Calu3 (cell line): ENCODE measurements at regions not wholly inside any gene's neighbourhood (a gene's known extent, or its start where the extent isn't known, plus 50 kb on each side); places are given as distances from the start of the nearest gene placed in this dataset.

ENCODE experiments used
- BruUV-seq: library from RNA; stranded (reverse); fragments of 400-500 nt; replicated peaks from 2 replicates; lab custom pipeline; 2021; lab: Mats Ljungman, UMichigan
- CTCF ChIA-PET: fragments of 300-600 bp; sonication (Branson Sonifier 250); formaldehyde crosslinking; loops from one replicate; lab custom pipeline; 2022; ENCODE audit warnings: antibody characterized with exemption; lab: Charles Lee
- DNase-seq: peaks from one replicate; pipeline ENCODE4 v3.0.0; 2022
- H3K27ac Mint-ChIP-seq: one replicate; pipeline ENCODE4 v1.8.0; 2022; ENCODE audit warnings: mixed read lengths; ENCODE audit not compliant: unreplicated experiment
- H3K27me3 Mint-ChIP-seq: one replicate; pipeline ENCODE4 v1.8.0; 2022; ENCODE audit warnings: mixed read lengths; ENCODE audit not compliant: unreplicated experiment
- H3K36me3 Mint-ChIP-seq: one replicate; pipeline ENCODE4 v1.8.0; 2022; ENCODE audit warnings: mild to moderate bottlenecking, moderate library complexity, mixed read lengths; ENCODE audit not compliant: insufficient read depth, unreplicated experiment
- H3K4me1 Mint-ChIP-seq: one replicate; pipeline ENCODE4 v1.8.0; 2022; ENCODE audit warnings: mild to moderate bottlenecking, low read depth, mixed read lengths; ENCODE audit not compliant: unreplicated experiment
- H3K4me3 Mint-ChIP-seq: one replicate; pipeline ENCODE4 v1.8.0; 2022; ENCODE audit warnings: mild to moderate bottlenecking, low read depth, moderate library complexity, mixed read lengths; ENCODE audit not compliant: unreplicated experiment
- H3K9me3 Mint-ChIP-seq: one replicate; pipeline ENCODE4 v1.8.0; 2022; ENCODE audit warnings: low read depth, mixed read lengths; ENCODE audit not compliant: unreplicated experiment
- intact Hi-C: fragments of 100-400 bp; cut with micrococcal nuclease; formaldehyde crosslinking; loops from one replicate; pipeline ENCODE4 v1.10.0; 2022; ENCODE audit not compliant: unreplicated experiment
- TF ChIP-seq, protein P1 (sequence below): fragments of 200-600 bp; IDR thresholded peaks from one replicate; pipeline ENCODE4 v1.8.0; 2022; ENCODE audit warnings: antibody characterized with exemption; ENCODE audit not compliant: unreplicated experiment

DNA sequence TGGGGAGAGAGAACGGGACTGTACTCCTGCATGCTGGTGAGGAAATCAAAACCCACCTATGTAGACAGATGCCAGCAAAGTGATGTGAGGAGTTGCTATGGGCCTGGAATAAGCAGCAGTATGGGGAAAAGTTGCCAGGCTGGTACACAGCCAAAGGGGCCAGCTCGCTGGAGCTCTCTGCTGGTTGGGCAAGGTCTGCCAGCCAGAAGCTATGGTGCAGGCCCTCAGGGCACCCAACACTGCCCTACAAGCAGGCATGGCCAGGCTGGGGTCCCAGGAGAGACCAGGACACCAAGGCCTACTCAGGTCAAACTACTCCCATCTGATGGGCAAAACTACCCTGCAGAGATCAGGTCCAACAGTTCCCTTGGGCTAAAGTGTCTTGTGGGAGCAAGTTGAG lies 916.6 kb downstream of the IPMK start:
- no peak for DNase-seq
- no TSS peak for BruUV-seq
- CTCF ChIA-PET: no interaction called here
- Mint-ChIP-seq H3K4me1 (no peaks in the 10 kb centered on the region), H3K27me3 (no peaks in the 10 kb centered on the region), H3K4me3 (no peak overlapping the region), H3K9me3 (peaks cover 21% of the 10 kb centered on the region), H3K36me3 (no peaks in the 10 kb centered on the region), H3K27ac (no peak overlapping the region)
- intact Hi-C loops: no loop called here
- TF ChIP-seq, protein P1, sequence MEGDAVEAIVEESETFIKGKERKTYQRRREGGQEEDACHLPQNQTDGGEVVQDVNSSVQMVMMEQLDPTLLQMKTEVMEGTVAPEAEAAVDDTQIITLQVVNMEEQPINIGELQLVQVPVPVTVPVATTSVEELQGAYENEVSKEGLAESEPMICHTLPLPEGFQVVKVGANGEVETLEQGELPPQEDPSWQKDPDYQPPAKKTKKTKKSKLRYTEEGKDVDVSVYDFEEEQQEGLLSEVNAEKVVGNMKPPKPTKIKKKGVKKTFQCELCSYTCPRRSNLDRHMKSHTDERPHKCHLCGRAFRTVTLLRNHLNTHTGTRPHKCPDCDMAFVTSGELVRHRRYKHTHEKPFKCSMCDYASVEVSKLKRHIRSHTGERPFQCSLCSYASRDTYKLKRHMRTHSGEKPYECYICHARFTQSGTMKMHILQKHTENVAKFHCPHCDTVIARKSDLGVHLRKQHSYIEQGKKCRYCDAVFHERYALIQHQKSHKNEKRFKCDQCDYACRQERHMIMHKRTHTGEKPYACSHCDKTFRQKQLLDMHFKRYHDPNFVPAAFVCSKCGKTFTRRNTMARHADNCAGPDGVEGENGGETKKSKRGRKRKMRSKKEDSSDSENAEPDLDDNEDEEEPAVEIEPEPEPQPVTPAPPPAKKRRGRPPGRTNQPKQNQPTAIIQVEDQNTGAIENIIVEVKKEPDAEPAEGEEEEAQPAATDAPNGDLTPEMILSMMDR: no peak

DNA sequence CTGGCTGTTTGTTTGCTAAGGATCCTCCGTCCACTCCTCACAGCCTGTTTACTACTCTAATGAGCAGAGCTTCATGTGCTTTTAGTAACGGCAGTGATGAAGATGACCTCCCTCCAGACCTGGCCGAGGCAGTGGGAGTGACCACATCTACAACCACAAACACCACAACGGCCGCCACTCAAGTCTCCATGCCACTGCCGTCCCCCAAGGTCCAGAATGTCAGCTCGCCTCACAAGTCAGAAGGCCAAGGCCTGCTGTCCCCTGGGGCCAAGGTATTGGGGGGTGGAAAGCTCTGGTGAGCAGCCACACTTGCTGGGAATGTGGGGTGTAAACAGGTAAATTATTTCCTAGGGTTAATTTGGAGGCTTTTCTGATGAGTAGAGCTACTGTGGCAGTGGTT lies 926.4 kb downstream of the IPMK start:
- BruUV-seq: no TSS peak
- Mint-ChIP-seq H3K27me3 (no peaks in the 10 kb centered on the region), H3K27ac (no peak overlapping the region), H3K36me3 (no peaks in the 10 kb centered on the region), H3K9me3 (peaks cover 14% of the 10 kb centered on the region), H3K4me3 (no peak overlapping the region), H3K4me1 (no peaks in the 10 kb centered on the region)
- CTCF ChIA-PET: no interaction called here
- intact Hi-C loops: loop anchor here (10.0 kb wide), 1 partner anchor 524 kb away; no protein-coding TSS in a partner anchor
- TF ChIP-seq, protein P1: no peak
- DNase-seq: no peak

DNA sequence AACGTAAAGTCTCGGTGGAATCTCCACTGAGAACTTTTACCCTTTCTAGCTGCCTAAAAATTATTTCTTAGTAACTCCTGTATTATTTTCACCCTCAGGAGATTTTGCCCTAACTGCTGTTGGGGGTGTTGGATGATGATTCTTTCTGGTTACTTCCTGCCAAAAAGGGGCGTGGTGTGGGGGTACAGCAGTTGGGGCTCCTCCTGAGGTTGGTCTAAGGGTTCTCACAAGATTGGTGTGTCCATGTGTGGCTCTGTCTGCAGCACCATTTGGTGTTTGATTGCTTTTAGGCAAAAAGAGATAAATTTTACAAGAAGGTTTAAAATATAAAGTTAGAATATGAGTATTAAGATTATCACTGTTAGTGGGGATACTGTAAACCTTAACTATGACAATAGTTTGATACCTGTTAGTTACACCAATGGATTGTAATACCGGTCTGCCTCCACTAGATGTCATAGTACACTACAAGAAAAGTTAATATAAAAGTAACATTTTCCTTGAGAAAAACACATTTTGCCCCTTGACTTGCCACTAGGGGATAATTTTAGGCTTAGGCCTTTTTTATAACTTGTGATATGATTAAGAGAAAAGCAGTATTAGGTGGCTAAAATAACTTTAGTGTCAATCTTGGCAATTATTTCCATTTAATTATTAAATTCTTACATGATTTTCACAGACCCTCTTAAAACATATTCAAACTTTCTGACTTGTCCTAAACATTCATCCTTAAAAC lies 928.7 kb downstream of the IPMK start:
- CTCF ChIA-PET: no interaction called here
- BruUV-seq: no TSS peak
- H3K27ac Mint-ChIP-seq: no peak overlapping the region
- H3K4me3 Mint-ChIP-seq: no peak overlapping the region
- no peaks in the 10 kb centered on the region for H3K27me3 Mint-ChIP-seq
- DNase-seq: peak; percentile 45
- TF ChIP-seq, protein P1: peak; percentile 79
- H3K4me1 Mint-ChIP-seq: no peaks in the 10 kb centered on the region
- intact Hi-C loops: loop anchor here (2.0 to 10.0 kb wide), 4 partner anchors 318 to 814 kb away; no protein-coding TSS in a partner anchor
- H3K9me3 Mint-ChIP-seq: peaks cover 8% of the 10 kb centered on the region
- no peaks in the 10 kb centered on the region for H3K36me3 Mint-ChIP-seq

DNA sequence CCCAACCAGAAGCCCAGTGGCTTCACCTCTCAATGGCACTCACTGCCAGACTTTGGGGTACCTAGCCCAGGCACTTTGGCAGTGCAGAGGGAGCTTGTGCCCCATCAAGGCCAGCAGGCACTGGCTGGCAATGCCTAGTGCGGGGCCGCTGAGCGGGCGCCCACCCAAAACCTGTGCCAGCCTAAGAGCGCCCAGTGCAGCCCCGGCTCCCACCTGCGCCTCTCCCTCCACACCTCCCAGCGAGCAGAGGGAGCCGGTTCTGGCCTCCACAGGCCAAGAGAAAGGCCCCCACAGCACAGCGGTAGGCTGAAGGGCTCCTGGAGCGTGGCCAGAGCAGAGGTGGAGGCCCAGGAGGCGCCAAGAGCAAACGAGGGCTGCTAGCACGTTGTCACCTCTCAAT lies 930.8 kb downstream of the IPMK start:
- no peak overlapping the region for H3K4me3 Mint-ChIP-seq
- no peaks in the 10 kb centered on the region for H3K36me3 Mint-ChIP-seq
- TF ChIP-seq, protein P1: no peak
- DNase-seq: no peak
- BruUV-seq: no TSS peak
- intact Hi-C loops: loop anchor here (10.0 kb wide), 1 partner anchor 508 kb away; no protein-coding TSS in a partner anchor
- no peak overlapping the region for H3K27ac Mint-ChIP-seq
- CTCF ChIA-PET: no interaction called here
- no peaks in the 10 kb centered on the region for H3K27me3 Mint-ChIP-seq
- no peaks in the 10 kb centered on the region for H3K4me1 Mint-ChIP-seq
- H3K9me3 Mint-ChIP-seq: peaks cover 5% of the 10 kb centered on the region
